ENCODE measurements at regions not wholly inside any gene's neighbourhood (a gene's known extent, or its start where the extent isn't known, plus 50 kb on each side); places are given as distances from the start of the nearest gene placed in this dataset.

- 94% methylated on average over 2 of the region's 2 CpGs; no CpG with 5 or more reads in 1 of the 2 experiments for WGBS, 2 experiments (ENCODE audit: extremely low coverage in 1 of 2, insufficient coverage in 1 of 2, insufficient read length in 1 of 2, insufficient replicate concordance in 2 of 2, low coverage in 1 of 2, low lambda C conversion rate in 2 of 2, missing lambda C conversion rate in 1 of 2)
- Histone ChIP-seq H3K36me3 (ENCODE audit: control insufficient read depth in 2 of 4, insufficient read depth in 4 of 4, low read length in 3 of 4) (no peaks in the 10 kb centered on the region), H3K27ac (ENCODE audit: low read depth, low read length) (no peak overlapping the region), H3K56ac (replicated peaks; ENCODE audit: insufficient read length, low read depth, low read length) (no peak overlapping the region), H2BK5ac (ENCODE audit: low read depth, low read length) (no peak overlapping the region), H3K27me3 (replicated peaks in 1 of 4; ENCODE audit: control insufficient read depth in 3 of 4, extremely low read depth in 1 of 4, insufficient read depth in 3 of 4, low read length in 3 of 4) (no peaks in the 10 kb centered on the region), H3K9ac (replicated peaks in 1 of 4; ENCODE audit: extremely low read depth in 1 of 4, low read depth in 3 of 4, low read length in 3 of 4) (no peak overlapping the region), H3K4me3 (ENCODE audit: extremely low read depth in 1 of 4, insufficient read depth in 2 of 4, low read depth in 3 of 4, low read length in 4 of 4) (no peak overlapping the region), H4K8ac (ENCODE audit: extremely low read depth, insufficient read depth, low read length) (no peak overlapping the region), H4K91ac (replicated peaks; ENCODE audit: insufficient read length, low read length) (no peak overlapping the region), H3K14ac (ENCODE audit: insufficient read length) (no peak overlapping the region), H2BK120ac (replicated peaks; ENCODE audit: low read depth, low read length) (no peak overlapping the region), H2AFZ (ENCODE audit: low read length) (no peak overlapping the region), H3K23me2 (ENCODE audit: low read depth, low read length) (no peaks in the 10 kb centered on the region), H3K9me3 (ENCODE audit: insufficient read depth in 2 of 2, low read depth in 1 of 2, low read length in 1 of 2) (no peaks in the 10 kb centered on the region), H2BK15ac (ENCODE audit: low read length) (no peak overlapping the region), H4K20me1 (replicated peaks in 1 of 2; ENCODE audit: control insufficient read depth in 1 of 2, insufficient read depth in 2 of 2, low read length in 2 of 2) (no peaks in the 10 kb centered on the region), H2BK12ac (ENCODE audit: low read depth, low read length) (no peak overlapping the region), H3K18ac (ENCODE audit: extremely low read depth, low read length) (no peak overlapping the region), H3K79me2 (ENCODE audit: control insufficient read depth in 1 of 2, insufficient read depth in 2 of 2, low read length in 2 of 2) (no peaks in the 10 kb centered on the region), H3K79me1 (ENCODE audit: low read depth, low read length) (no peaks in the 10 kb centered on the region), H2AK5ac (ENCODE audit: low read depth, low read length) (no peak overlapping the region), H4K5ac (ENCODE audit: insufficient read length, low read depth, low read length) (no peak overlapping the region), H3K4ac (replicated peaks; ENCODE audit: insufficient read length, low read depth, low read length) (no peak overlapping the region), H3K4me2 (ENCODE audit: insufficient read depth in 1 of 2, low read depth in 2 of 2, low read length in 2 of 2) (no peak overlapping the region), H3K4me1 (replicated peaks in 1 of 4; ENCODE audit: control insufficient read depth in 3 of 4, insufficient read depth in 4 of 4, low read length in 3 of 4) (no peaks in the 10 kb centered on the region), H3K23ac (ENCODE audit: insufficient read length) (no peak overlapping the region), H2BK20ac (ENCODE audit: low read length) (no peak overlapping the region)
- ChIA-PET POLR2A (ENCODE audit: partially characterized antibody) (no interaction called here), CTCF (ENCODE audit: partially characterized antibody) (interaction anchor here (1.0 kb wide), 1 partner anchor 72 kb away, joined by 3 read pairs; no protein-coding TSS in a partner anchor)
- FAIRE-seq (no peak), DNase-seq (ENCODE audit: low read depth in 1 of 2, low spot score in 2 of 2) (no peak)
- TF ChIP-seq EZH2 (IDR thresholded peaks at IDR 0.05; ENCODE audit: low read depth, low read length, severe bottlenecking) (no peak), KDM4A (IDR thresholded peaks at IDR 0.05; ENCODE audit: low read depth, low read length, severe bottlenecking) (no peak), JUN (IDR thresholded peaks at IDR 0.05; ENCODE audit: low read depth, low read length) (no peak), SIN3A (conservative IDR thresholded peaks at IDR 0.05 in 1 of 2, IDR thresholded peaks at IDR 0.05 in 1 of 2; ENCODE audit: low read depth in 1 of 2, low read length in 2 of 2) (no peak), SP1 (IDR thresholded peaks at IDR 0.05; ENCODE audit: low read depth, low read length) (no peak), NRF1 (IDR thresholded peaks at IDR 0.05; ENCODE audit: low read depth, low read length) (no peak), PHF8 (conservative IDR thresholded peaks at IDR 0.05; ENCODE audit: low read depth, low read length) (no peak), POU5F1 (IDR thresholded peaks at IDR 0.05; ENCODE audit: low read depth, low read length) (no peak), BACH1 (IDR thresholded peaks at IDR 0.05; ENCODE audit: low read length) (no peak), TAF1 (IDR thresholded peaks at IDR 0.05; ENCODE audit: low read depth, low read length) (no peak), HDAC2 (IDR thresholded peaks at IDR 0.05; ENCODE audit: borderline replicate concordance in 1 of 2, low read depth in 2 of 2, low read length in 2 of 2) (no peak), KDM1A (IDR thresholded peaks at IDR 0.05; ENCODE audit: borderline replicate concordance, low read length) (no peak), NANOG (IDR thresholded peaks at IDR 0.05; ENCODE audit: insufficient read depth, low read depth, low read length, poor library complexity, severe bottlenecking) (no peak), JUND (IDR thresholded peaks at IDR 0.05; ENCODE audit: low read length) (no peak)
Observed at GRCh38 chr1:215004121-215004827, 78.3 kb upstream of the KCNK2 start.
